Muscle of back (tissue), 3 donors: ENCODE measurements at regions not wholly inside any gene's neighbourhood (a gene's known extent, or its start where the extent isn't known, plus 50 kb on each side); places are given as distances from the start of the nearest gene placed in this dataset.

ENCODE experiments used
- DNase-seq, 3 donors: peaks; one replicate each; pipeline versions ENCODE4 v3.0.0 to v3.0.0-alpha.2; 2013

DNA sequence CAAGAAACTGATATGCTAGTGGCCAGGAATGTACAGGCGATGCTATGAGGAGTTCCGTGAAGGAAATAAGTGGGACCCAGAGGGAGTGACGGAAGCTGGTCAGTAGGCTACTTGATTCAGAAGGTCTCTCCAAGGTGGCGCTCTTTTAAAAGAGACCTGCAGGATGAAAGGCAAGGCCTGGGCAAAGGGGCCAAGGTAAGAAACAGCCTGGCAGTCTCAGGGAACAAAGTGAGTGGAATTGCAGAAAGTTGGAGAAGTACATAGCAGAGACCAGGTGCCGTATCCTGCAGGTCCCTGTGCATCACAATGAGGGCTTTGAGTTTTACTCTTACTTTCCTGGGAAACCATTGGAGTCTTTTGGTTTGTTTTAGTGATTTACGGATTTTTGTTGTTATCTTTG lies 905.6 kb downstream of the BCL11B start:
- DNase-seq, result no peak

DNA sequence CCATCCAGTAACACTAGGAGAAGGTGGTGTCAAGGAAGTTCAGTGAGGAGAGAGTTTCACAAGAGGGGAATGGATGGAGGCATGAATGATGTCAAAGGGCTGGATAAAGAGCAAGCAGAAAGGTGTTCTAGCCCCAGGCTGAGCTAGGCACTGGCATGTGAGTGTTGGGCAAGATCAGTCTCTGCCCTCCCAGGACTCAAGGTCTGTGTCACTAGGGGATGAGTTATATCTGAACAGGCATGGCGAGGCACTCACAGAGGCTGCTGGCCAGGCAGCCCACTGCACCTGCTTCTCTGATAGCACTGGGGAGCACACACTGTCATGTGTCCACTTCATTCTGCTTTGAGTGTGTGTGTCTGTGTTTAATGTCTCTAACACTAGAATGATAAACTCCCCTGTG lies 903.8 kb downstream of the BCL11B start:
- peak in 2 of 3 donors; percentile 3 to 12 for DNase-seq

DNA sequence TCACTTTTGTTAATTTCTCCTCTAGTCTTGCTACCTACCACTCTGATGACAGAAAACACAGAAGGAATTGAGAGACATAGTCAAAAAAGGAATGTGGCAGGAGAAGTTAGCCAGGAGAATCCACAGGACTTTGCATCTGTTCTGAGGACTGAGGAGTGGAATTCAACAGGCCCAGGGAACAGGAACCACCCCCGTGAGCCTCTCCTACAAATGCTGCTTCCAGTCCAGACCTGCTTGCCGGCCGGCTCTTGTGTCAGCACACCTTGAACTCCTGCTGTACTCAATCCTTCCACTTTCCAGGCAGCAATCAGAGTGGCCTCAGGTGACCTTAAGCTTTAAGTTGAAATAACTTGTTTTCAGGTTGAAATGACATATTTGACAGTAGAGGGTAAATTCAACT lies 903.1 kb downstream of the BCL11B start:
- DNase-seq, result no peak

DNA sequence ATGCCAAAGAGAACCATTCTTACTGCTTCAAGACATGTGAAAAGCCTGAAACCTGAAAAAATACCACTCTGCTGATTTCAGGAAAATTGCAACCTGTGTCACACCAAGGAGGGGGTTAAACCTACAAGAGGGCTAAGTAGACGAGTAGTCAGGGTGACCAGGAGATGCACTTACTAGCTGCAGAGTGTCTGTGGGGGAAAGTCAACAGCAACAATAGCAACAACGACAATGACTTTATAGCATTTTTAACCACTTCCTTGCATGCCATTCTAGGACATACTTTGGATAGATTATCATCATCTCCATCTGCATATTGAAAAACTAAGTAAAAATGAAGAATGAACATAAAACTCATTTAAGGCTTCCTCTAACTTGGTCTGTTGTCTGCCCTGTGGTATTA lies 902.7 kb downstream of the BCL11B start:
- no peak for DNase-seq

DNA sequence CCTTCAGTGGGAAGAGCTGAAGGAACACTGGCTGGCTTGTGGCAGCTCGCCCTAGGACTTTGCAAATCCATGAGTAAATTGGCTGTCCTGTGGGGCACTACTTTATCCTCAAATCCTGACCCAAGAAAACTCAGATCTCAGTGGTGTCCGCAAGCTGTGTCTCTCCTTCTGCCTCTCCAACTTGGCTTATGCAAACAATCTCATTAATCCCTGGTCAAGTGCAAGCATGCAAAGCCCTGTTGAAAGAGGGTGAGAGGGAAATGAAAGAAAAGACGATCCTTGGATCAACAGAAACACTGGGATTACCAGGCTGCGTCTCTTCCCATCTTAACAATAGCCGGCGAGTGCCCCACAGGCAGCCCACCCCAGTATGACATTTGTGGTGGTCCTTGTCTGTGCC lies 901.6 kb downstream of the BCL11B start:
- DNase-seq, result peak in 1 of 3 donors; percentile 22

DNA sequence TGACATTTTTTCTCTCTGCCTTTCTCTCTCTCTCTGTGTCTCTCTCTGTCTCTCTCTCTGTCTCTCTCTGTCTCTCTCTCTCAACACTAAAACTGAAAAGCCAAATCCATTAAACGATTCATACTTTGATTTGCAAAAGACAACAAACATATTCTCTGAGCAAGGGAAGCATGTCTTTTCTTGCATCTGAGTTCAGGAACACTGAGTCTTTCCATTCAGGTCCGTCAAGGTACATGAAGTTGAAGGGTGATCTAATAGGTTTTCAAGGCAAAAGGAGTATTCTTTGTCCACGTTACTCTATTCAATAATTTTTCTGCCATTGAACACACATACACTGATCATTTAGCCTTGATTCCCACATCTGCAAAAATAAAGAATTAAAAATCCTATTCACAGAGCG lies 900.9 kb downstream of the BCL11B start:
- no peak for DNase-seq

DNA sequence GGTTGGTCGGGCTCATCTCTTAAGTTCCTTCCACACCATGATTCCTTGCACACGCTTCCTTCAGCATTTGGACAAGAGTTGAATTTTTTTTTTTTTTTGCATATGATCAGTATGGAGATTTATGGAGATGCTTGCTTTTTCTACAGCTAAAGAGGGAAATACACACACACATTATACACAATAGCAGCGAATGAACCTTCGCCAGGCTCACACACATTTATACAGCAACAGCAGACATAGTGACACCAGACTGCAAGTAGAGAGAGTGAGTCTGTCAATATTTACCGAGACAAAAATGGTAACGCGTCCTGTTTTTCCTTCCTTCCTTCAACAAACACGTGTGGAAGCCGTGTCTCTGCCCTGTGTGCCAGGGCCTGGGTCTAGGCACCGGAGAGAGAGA lies 897.9 kb downstream of the BCL11B start:
- DNase-seq, result no peak

DNA sequence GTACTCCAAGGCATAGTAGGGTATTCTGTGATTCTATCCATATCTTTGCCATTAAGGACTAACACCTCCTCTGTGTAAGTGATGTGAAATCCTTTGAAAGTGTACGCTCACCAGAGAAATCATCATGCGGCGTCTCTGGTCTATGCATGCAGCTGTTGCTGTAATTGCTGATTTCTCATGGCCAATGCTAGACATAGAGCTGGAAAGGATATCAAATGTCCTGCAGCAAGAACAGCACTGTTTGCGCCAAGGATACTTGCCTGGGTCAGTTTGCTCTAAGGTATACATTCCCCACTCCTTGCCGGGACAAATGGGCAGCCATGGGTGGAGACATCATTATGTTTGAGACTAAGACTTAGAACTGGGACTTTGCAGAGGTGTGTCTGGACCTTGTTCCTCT lies 896.4 kb downstream of the BCL11B start:
- peak in 2 of 3 donors; percentile 10 to 27 for DNase-seq

DNA sequence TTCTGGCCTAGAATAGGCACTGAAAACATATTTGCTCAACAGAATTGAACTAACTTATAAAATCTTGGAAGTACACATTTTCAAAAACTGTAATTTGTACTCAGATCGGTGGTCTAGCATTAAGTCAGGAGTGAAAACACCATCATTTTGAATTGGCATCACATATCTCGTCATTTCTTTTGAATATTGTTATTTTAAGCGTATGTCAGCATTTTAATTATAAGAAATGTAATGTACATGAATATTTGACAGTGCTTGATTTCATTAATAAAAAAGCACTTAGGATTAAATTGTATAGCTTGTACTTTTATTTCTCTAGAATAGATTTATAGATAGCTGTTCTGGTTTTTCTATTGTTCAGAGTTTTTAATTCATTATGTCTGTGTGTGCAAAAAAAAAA lies 892.2 kb downstream of the BCL11B start:
- DNase-seq, result no peak

DNA sequence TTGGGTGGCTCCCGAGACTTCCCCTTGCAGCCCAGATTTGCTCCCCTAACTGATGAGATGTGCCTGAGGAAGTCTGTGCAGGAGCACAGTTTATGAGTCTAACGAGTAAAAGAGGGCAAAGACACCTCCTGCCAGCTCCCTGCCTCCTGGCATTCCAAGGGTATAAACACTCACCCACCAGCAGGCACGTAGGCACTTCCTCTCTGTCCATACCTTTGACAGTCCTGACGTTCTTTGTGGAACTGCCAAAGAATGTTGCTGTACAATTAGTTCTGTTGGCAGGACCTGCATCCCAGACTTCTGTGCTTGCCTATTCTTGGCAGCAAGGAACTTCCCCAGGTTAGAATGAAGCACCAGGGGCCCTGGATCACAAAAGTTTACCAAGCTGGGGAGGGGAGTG lies 889.3 kb downstream of the BCL11B start:
- DNase-seq, result no peak

DNA sequence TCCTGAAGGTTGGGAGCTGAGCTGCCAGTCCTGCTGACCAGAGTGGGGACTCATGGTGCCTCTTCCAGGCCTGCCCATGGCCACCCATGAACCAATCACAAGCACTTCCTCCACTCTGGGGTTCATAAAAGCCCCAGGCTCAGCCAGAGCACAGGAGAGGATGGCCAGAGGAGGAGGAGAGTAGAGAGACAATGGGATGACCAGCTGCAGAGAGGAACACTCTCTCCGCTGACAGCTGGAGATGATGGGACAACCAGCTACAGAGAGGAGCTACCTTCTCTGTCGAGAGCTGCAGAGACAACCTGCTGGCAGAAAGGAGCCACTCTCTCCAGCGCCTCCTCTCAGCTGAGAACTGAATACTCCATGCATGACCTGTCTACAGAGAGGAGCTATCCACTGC lies 886.1 kb downstream of the BCL11B start:
- no peak for DNase-seq

DNA sequence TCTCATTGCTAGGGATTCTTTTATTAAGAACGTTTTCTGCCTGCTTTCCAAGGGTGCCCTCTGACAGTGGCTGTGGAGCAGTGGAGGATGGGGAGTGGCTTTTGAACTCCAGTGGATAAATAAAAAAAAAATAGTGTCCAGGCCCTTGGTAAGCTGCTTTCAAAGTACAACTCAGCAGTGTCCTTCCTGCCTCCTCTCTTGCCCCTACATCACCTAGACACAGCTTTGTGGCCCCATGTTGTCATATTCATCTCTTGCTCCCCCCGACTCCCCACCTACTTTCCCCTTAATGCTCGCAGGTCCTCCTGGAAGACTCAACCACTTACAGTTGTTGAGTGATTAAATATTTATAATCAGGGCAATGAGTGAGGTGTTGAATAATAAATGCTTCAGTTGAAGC lies 880.9 kb downstream of the BCL11B start:
- no peak for DNase-seq

DNA sequence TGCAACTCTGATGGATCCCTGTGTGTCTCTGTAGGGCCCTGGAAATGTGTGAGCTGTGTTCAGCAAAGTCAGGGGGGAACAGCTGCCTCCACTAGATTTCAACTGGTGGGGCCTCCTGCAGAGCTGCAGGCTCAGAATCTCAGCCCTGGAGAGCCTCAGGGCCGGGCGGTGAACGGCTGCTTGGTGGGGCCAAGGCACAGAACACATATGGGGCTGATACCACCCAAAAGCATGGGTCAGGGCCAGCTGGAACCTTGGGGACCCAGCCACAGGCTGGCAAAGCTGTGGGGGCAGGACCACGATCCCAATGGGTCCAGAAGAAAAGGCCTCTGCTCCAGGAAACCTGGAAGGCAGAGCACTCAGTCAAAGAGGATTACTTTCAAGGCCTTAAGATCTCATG lies 878.5 kb downstream of the BCL11B start:
- DNase-seq, result no peak

DNA sequence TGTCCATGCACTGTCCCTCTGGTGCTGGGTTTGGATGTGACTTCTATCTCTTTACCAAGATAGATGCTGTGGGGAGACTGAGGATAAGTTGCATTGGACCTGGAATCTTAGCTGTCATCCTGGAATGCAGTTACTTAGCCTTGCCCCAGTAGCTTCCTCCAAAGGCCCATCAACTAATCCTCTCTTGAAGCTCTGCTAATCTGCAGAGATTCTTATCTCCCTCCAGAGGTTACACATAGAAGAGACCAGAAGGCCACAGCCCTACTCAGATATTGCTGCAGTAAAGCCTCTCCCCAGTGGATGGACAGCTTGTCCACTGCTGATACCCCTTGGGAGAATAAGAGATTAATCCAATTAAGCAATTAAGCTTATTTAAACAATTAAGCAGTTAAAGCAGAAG lies 867.2 kb downstream of the BCL11B start:
- no peak for DNase-seq

DNA sequence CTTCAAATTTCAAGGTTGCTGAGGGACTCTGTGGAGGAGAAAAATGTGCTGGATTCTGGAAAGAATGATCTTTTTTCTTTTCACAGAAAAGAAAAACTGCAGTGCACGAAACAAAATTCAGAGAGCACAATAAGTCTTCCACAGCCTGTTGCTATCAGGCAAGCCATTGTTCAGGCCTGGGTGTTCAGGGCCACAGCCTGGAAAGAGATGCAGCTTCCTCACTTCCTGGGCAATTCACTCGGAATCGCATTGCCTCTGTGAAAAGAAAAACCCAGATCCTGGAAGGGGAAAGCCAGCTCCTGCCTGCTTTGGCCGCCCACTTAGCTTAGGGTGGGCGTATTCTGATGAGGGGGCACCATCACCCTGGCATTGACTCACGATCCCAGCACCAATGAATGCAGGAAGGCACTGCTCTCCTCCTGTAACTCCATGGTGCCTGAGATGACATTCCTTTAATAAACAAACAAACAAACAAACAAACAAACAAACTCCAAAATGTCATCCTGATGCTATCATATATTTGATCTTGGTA lies 863.9 kb downstream of the BCL11B start:
- DNase-seq, result no peak

DNA sequence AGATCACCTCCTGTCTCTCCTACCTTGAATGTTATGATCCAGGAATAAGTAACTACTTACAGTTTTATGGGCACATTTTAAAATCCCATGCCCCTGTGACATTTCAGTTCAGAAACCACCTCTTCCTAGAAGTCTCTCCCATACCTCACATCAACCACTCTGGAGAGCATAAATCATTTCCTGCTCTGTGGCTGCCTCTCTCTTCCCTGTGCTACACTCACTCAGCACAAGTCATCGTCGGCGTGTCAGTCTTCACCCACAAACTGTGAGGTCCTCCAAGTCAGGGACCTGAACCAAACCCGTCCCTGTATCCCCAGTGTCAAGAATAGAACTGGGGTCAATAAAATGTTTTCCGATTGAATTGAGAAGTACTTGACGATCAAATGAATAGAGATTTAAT lies 863.3 kb downstream of the BCL11B start:
- DNase-seq, result no peak

DNA sequence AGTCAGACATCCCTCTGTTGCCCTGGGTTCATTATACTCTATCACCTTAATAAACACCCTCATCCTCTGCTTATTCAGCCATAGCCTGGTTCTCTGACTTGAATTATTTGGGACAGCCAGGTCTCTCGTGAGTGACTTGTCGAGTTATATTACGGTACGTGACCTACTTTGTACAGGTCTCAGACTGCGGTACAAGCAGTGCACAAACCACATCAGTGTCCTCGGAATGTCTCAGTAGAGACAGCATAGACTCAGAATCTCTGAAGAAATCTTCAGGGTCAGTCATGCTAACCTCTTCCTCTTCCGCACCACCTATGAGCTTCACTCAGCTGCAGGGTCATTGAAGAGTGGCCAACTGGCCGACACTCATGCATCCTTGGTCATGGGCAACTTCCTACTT lies 860.8 kb downstream of the BCL11B start:
- no peak for DNase-seq

DNA sequence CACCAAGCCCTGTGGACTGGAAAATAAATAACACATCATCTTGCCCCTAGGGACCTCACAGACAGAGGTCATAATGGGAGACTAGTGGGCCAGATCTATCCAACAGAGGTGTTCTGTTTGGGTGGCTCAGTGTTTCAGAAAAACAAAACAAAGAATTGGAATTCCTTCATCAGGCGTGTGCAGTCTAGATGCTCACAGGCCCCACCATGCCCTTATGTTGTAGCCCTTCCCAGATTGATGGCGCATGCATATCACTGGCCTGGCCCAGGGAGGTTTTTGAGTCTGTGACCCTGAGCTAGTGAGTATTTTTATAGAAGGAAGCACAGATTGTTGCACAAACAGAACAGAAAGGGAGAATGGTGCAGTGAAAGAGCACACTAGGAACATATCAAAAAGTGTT lies 859.6 kb downstream of the BCL11B start:
- DNase-seq, result no peak

DNA sequence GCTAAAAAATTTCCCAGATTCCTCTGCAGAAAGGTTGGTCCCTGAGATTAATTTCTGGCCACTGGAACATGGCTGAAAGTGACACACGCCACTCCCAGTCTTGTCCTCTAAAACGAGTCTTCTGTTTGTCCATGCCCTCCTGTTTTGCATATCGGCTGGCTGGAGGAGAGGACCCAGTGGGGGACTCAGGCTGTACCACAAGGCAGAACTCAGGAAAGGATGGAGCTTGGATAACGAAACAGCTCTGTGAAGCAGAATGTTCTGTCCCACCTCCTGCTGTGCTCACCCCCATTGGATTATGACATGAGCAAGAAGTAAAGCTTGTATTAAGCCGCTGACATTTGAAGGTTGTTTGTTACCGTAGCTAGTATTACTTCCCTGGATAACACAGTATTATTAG lies 856.2 kb downstream of the BCL11B start:
- DNase-seq, result no peak

DNA sequence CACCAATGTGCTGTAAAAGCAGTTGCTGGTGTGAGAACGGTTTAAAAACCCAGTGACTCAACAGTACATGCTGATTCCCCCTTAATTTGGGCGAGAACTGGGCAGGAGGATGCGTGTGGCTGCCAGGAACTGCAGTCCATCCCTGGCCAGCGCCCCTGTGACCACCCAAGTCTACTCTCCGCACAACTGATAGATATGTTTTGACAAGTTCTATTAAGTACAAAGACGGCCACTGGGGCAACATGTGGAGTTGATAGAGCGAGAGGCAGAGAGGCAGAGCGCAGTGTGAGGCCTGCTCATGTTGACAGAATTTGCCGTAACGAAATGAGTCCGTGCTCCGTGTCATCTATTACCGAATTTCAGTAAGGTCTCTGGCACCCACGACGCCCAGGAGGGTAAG lies 855.0 kb downstream of the BCL11B start:
- no peak for DNase-seq

DNA sequence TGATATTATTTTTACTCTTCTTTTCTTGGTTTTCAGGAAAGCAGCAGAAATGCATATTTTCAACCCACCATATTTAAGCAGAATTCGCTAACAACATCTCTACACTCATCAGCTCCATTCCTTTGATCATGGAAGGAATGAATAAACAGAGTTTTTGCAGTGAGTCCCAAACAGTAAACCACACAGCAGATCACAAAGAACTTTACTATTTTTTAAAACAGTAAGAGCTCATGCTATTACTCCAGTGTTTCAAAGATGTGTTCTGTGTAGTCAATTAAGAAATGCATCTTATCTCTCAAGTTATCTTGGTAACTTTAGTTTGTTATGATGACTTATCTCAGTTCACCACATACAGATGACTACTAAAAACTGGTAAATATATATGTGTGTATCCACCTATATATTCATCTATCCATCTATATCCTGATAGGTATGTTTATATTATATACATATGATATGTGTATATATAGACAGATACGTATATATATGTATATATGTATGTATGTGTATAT lies 843.5 kb downstream of the BCL11B start:
- DNase-seq, result no peak

DNA sequence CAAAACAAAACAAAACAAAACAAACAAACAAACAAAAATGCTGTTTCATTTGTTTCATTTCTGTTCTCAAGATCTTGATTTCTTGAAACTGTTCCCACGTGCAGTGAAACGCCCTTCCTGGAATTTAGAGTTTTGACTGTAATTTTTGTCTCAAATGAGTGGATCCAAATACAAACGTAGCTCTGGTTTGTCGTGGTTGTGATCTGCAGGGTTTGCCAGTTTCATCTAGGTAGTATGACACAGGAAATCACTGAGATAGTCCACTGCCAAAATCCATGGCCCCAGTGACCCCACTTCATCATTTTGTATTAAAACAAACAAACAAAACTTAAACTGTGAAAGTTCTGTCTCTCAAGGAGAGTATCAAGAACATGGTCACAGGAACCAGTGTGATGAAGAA lies 838.6 kb downstream of the BCL11B start:
- no peak for DNase-seq

DNA sequence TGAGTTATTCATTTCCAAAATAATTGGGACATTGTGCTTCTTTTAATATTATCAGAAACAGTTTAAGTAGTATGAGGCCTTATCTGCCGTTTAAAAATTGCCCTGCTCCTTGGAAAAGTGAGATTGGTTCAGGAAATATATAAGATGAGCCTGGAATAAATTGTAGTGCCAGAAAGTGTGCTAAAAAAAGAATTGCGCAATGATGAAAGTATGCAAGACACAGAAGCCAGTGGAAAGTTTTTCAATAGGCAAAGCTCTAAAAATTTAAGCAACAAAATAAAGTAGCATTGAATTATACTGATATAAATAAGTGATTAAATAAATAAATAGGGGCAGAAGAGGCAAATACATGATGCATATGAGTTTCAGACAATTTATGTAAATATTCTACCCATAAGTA lies 834.9 kb downstream of the BCL11B start:
- no peak for DNase-seq

DNA sequence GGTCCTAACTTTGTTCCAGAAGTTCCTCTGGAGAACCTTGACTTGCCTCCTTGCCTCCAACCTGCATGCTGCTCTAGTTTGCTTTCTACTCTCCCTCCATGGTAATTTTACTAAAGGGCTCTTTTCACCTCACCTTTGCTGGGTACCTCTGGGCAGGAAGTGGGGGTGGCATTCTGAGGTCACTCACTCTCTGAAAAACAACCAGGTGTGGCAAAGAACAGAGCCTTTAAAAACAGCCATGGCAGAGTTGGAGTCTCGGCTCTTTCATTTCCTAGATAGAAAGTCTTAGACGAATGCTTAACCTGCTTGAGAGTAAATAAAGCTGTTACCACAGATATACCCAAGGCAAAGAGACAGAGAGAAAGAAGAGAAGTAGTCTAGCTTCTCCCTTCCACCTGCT lies 827.9 kb downstream of the BCL11B start:
- no peak for DNase-seq

DNA sequence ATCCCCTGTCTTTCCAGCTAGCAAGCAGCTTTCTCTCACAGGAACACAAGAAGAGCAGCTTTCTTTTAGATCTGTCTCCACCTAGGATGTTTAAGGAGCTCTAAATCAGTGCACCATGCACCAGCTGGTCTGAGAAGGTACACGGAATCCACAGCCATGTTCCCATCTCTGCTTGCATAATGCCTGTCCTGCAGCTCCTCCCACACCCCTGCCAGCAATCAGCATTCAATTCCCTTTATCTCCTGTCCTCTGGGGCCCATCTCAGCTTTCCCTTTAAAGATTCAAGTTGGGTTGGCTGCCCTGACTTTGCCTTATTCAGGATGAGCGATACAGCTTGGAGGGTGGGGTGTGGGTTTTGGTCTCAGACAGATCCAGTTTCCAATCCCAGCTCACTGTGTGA lies 826.3 kb downstream of the BCL11B start:
- no peak for DNase-seq
